Ishikawa (cell line): ENCODE measurements at regions not wholly inside any gene's neighbourhood (a gene's known extent, or its start where the extent isn't known, plus 50 kb on each side); places are given as distances from the start of the nearest gene placed in this dataset.

Experiments used
- CREB1 ChIP-seq: IDR thresholded peaks from 2 replicates; pipeline ENCODE4 v1.6.1; 2012; ENCODE audit warnings: low read depth
- RAD21 ChIP-seq: IDR thresholded peaks from 2 replicates; pipeline ENCODE4 v1.6.1; 2012; ENCODE audit warnings: low read depth

- TF ChIP-seq CREB1 (no peak), RAD21 (no peak)
These were observed 65.9 kb upstream of the KLF13 start for GRCh38 chr15:31260646-31261265.
